AG04450 (cell line): ENCODE measurements at regions not wholly inside any gene's neighbourhood (a gene's known extent, or its start where the extent isn't known, plus 50 kb on each side); places are given as distances from the start of the nearest gene placed in this dataset.
A peak's percentile ranks its signal among the peaks of the same experiment; 100 is the strongest.

Experiments used
- CTCF ChIA-PET: fragments of 300-600, 350-600 bp; formaldehyde crosslinking; extraction: SDS; loops from one replicate; lab custom pipeline; 2022; ENCODE audit warnings: antibody characterized with exemption, inconsistent platforms; lab: Charles Lee
- POLR2A ChIA-PET: fragments of 350-600 bp; formaldehyde crosslinking; extraction: SDS; loops from one replicate; lab custom pipeline; 2021; ENCODE audit warnings: antibody characterized with exemption, inconsistent platforms; lab: Yijun Ruan, JAX
- DNase-seq: peaks from one replicate; pipeline ENCODE4 v3.0.0-alpha.2; 2011; ENCODE audit warnings: low read depth, low spot score
- H3K27ac ChIP-seq: one replicate; pipeline ENCODE4 v1.5.1; 2012; ENCODE audit warnings: low read depth, low read length, control low read depth
- H3K27me3 ChIP-seq: one replicate; pipeline ENCODE4 v1.6.0; 2012; ENCODE audit warnings: low read length; ENCODE audit not compliant: control insufficient read depth, insufficient read depth
- H3K4me3 ChIP-seq: 2 replicates; pipeline ENCODE4 v1.5.1; 2011; ENCODE audit warnings: mild to moderate bottlenecking, low read depth, low read length, control low read depth
- H3K9me3 ChIP-seq: 2 replicates; pipeline ENCODE4 v1.5.1; 2012; ENCODE audit warnings: low read length; ENCODE audit not compliant: control insufficient read depth, insufficient read depth
- CTCF ChIP-seq: IDR thresholded peaks from 2 replicates; pipeline ENCODE4 v1.5.1; 2011; ENCODE audit warnings: low read depth, low read length, control low read depth, inconsistent platforms

- no peak for DNase-seq
- CTCF ChIA-PET, result no interaction called here
- POLR2A ChIA-PET, result no interaction called here
- no peak for TF ChIP-seq CTCF
- no peak overlapping the region for H3K4me3 ChIP-seq
- H3K9me3 ChIP-seq, result no peaks in the 10 kb centered on the region
- H3K27me3 ChIP-seq, result no peaks in the 10 kb centered on the region
- H3K27ac ChIP-seq, result no peak overlapping the region
Observed at GRCh38 chr15:95565690-95566089, 764.8 kb upstream of the NR2F2 start.

GRCh38 chr15:95567686-95568085 is 762.8 kb upstream of the NR2F2 start:
- Histone ChIP-seq H3K4me3 (no peak overlapping the region), H3K27ac (no peak overlapping the region), H3K27me3 (no peaks in the 10 kb centered on the region), H3K9me3 (peaks cover 3% of the 10 kb centered on the region; the same call in 1 of the 2 replicates)
- ChIA-PET CTCF (no interaction called here), POLR2A (no interaction called here)
- no peak for DNase-seq
- TF ChIP-seq CTCF, result no peak

- no peak overlapping the region for H3K4me3 ChIP-seq
- TF ChIP-seq CTCF, result no peak
- no peak overlapping the region for H3K27ac ChIP-seq
- peaks cover 3% of the 10 kb centered on the region; the same call in 1 of the 2 replicates for H3K9me3 ChIP-seq
- H3K27me3 ChIP-seq, result no peaks in the 10 kb centered on the region
- DNase-seq, result no peak
- POLR2A ChIA-PET, result no interaction called here
- CTCF ChIA-PET, result interaction anchor here (1.2 kb wide), 1 partner anchor 289 kb away, joined by 4 read pairs; no protein-coding TSS in a partner anchor
Observed at GRCh38 chr15:95574053-95574452, 756.4 kb upstream of the NR2F2 start.

- no peaks in the 10 kb centered on the region for H3K27me3 ChIP-seq
- TF ChIP-seq CTCF, result no peak
- H3K9me3 ChIP-seq, result no peaks in the 10 kb centered on the region
- no peak for DNase-seq
- ChIA-PET POLR2A (no interaction called here), CTCF (no interaction called here)
- H3K27ac ChIP-seq, result no peak overlapping the region
- no peak overlapping the region for H3K4me3 ChIP-seq
Observed at GRCh38 chr15:95577927-95578326, 752.6 kb upstream of the NR2F2 start.

- Histone ChIP-seq H3K9me3 (no peaks in the 10 kb centered on the region), H3K27me3 (no peaks in the 10 kb centered on the region), H3K4me3 (no peak overlapping the region), H3K27ac (no peak overlapping the region)
- ChIA-PET CTCF (interaction anchor here (0.6 kb wide), 1 partner anchor 49 kb away, joined by 3 read pairs; no protein-coding TSS in a partner anchor), POLR2A (no interaction called here)
- no peak for DNase-seq
- TF ChIP-seq CTCF, result peak; percentile 17; the same call in 1 of the 2 replicates
Observed at GRCh38 chr15:95580121-95580520, 750.4 kb upstream of the NR2F2 start.
